ENCODE measurements at regions not wholly inside any gene's neighbourhood (a gene's known extent, or its start where the extent isn't known, plus 50 kb on each side); places are given as distances from the start of the nearest gene placed in this dataset.
"Not testable (repeated sequence)": the region's sequence is repeated elsewhere in the genome, so short reads cannot be mapped to it uniquely, and the experiment has no call there.

DNA sequence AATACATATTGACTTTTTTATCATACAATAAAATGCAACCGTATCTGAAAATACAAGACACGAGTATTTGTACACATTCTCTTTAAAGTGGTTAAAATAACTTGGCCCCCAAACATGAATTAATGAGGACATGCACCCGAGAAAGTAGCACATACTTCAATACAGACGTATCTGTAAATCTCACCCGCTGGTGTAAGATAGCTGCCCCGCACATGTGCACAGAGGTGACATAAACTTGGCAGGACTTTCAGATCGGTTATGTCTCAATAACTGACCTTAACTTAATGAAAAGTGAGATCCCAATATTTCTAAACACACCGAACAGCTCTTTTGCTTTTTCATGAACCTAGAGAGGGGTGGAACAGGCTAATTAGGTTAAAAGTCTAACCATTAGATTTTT lies 91.5 kb upstream of the RPS6KA2 start:
- DNase-seq, result no peak

DNA sequence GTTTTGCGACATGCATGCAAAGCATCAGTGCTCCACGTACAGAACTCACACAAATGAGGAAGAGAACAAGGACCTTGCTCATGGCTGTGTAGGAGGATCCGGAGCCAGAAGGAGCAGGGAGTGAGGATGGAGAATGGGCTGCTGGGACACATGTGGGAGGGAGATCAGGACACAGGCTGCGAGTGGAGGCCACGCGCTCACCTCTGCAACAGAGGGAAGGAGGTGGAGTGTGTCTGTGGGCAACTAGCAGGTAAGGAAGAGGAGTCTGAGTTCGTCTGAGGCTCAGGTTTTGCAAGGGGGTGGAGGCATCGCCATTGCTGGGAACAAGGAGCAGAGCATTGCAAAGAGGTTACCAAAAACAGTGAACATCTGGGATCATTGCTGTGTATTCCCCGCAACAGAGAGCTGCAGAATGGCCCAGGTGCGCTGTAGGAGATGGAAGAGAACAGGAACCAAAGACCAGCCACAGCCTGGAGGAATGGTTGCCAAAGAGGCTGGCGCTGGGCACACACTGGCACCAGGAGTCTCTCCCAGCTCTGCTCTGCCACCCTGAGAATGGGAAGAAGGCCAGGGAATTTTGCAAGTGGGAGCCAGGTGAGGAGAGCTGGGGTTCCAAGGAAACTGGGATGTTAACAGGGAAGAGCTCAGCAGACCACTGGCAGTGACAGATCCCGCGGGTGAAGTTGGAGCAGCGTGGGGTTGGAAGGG lies 90.0 kb upstream of the RPS6KA2 start:
- DNase-seq, result no peak

DNA sequence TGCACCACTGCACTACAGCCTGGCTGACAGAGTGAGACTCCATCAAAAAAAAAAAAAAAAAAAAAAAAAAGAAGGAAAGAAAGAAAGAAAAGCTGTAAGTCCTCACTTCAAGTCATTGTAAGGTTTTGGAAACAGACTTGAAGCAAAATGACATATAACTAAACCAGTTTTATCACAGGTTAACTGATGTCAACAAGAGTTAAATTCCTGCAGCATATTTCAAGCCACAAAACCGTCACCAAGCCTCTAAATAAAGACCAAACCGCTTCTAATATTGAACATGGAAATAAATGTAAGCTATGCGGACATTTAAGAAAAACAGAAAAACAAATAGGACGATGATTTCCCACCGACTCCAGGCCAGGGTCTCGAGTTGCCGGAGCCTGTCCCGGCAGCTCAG lies 88.9 kb upstream of the RPS6KA2 start:
- DNase-seq, result no peak

DNA sequence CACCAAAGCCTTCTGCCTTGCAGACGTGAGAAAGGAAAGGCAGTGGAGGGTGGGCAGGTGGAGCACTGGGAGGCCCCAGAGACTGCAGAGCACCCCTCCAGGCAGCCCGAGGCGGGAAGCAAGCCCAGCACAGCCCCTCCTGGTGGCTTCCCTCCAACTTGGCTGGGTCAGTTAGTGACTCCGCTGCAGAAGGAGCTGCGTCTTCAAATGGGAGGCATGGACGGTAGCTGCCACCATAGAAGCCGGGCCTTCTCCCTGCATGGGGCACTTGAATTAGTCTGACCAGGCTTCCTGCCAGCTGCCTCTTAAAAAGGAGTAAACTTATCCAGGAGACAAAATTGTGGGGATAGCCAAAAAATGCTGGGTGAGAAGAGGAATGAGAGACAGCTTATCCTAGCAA lies 88.0 kb upstream of the RPS6KA2 start:
- no peak for DNase-seq

DNA sequence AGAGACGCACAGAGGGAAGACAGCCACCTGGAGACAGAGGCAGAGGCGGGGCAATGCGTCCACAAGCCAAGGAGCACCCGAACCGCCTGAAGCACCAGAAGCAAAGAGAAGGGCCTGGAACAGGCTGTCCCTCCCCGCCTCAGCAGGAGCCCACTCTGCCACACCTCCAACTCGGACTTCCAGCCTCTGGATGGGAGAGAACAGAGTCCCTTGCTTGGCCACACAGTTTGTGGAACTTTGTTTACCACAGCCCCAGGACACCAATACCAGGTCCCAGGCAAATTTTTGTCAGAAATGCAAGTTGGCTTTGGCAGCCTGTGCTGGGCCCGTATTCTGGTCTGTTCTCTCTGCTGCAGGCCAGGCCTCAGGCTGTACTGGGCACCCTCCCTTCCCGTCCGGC lies 87.5 kb upstream of the RPS6KA2 start:
- DNase-seq, result no peak

DNA sequence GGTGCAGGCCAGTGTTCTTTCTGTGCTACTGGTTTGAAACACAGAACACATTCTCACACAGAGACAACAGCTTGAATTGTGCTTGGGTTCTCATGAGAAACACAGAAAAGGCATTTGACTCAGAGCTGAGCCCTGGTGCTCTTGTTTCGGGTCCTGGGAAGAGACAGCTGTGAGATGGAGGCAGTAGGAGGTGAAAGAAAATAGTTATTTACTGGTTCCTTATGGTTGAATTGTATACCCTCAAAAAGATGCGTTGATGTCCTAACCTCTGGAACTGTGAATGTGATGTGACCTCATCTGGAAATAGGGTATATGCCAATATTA lies 87.1 kb upstream of the RPS6KA2 start:
- DNase-seq, result no peak

DNA sequence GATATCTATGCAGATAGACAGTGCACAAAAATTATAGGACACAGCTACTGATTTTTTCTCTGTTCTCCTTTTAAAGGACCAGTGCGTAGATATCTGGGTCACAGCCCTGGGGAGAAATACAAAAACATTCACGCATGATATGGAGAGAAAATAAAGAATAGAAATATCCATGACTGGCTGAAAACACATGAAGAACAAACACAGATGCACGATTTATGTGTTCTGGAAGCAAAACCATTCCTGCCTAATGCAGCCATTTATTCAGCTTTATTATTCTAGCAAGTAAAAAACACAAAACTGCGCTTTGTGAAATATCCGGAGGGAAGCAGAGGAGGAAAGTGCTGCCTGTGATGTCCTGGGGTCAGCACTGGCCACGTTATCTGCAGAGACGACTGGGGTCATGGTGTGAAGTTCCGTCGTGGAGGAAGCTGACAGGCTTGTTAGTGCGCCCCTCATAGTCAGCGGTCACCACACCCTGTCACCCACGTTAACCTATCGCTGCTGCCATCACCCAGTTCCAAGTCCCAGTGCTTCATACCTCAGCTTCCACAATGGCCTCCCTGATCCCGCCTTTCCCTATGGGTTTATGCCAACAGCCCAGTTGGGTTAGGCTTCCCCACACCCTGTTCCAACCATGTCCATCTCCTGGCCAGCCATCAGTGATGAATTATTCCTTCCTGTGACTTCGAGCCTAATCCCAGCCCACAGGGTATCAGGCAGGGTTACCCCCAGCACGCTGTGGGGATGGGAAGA lies 86.6 kb upstream of the RPS6KA2 start:
- DNase-seq, result no peak

DNA sequence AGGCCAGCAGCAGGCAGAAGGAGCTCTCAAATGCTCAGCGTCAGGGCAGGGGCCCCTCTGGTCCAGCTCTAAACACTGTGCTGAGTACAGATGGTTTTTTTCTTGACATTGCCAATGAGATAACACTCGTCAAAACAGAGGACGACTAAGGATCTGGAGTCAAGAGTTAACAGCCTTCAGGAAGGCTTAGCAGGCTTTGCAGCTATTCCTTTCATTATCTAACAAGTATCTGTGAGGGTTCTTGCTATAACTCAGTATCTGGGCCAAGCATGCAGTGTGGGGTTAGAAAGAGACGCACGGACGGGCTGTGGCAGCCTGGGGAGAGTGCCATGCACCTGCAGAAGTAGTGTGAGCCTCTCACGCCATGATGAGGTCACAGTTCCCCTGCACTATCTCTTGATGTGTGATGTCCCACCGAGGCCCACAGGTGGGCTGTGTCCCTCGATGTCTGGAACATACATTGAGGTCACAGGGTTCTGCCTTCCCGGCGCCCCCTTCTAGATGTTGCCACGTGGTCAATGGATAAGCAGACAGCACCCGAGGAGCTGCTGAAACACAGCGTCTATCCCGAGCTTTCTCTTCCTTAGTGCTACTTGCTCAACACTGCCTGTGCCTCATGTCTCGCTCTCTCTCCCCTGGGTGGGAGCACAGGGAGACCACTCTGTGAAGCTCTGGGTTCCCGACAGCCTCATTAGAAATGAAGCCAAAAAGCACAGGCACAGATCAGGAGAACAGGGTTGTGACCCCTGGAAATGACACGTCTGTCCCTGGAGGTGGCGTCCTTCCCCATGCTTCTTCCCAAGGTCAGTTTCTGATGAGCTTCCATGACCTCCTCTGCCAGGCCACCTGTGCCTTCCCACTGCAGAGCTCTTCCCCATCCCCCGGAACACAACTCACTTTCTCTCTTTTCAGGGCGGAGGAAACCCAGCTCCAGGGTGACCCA lies 85.5 kb upstream of the RPS6KA2 start:
- no peak for DNase-seq

DNA sequence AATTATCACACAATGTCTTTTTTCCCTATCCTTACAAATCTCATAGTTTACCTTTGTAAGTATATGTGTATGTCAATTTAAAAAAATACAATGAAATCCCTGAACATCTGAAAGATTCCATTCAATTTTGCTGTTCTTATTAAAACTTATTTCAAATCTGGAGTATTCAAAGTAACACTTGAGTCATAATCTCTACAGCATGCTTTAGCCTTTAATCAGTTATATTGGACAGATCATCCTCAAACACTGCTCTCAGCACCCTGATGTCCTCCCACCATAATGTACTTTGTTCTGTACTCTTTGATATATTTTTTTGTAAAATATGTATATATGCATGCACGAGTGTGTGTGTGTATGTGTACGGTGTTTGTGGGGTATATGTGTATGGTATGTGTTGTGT lies 83.0 kb upstream of the RPS6KA2 start:
- DNase-seq, result no peak

DNA sequence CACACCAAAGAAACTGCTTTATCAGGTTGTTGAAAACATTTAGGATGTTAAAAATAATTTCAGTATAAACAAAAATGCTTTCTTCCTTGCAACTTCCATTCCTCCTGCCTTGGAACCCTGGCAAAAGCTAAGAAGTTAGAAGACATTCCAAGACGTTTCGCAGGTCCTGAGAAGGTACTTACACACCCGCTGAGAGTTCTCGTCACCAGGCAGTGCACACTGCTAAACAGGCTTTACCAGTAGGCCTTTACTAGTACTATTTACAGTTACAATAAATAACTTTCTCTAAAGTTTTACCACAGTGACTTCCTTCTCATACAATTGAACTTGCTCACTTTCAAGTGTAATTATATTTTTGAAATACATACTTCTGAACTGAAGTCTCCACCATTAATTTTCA lies 81.4 kb upstream of the RPS6KA2 start:
- DNase-seq, result no peak

DNA sequence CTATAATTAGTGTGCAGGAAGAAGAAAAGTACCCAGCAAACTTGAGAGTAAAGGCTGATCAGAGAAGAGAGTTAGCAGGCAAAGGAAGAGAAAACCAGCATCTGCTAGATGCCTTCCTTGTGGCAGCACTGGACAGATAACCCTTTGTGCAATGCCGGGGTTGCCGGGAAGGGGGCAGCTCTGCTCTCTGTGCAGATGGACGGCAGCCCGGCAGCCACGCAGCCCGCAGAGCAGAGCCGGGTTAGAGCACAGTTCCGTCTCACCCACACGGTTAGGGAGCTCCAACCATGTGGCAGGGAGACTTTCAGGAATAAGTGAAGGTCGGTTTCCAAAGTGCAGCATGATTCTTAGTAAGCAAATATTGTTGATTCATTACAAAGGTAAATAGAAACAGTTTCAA lies 80.0 kb upstream of the RPS6KA2 start:
- DNase-seq, result no peak

DNA sequence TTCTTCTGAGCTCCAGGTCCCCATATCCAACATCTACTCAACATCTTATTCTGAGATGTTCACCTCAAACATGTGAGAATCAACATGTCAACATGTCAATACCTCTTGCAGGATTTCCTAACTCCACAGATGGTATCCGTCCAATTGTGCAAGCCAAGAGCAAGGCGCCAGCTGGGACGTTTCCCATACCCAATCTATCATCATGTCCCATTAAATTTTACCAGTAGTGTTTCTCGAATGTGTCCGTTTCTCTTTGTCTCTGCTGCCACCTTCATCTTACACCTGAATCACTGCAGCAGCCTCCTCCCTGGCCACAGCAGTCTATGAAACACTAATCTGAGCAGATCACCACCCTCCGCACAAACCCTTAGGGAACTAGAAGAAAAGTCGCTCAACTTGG lies 78.0 kb upstream of the RPS6KA2 start:
- DNase-seq, result no peak

DNA sequence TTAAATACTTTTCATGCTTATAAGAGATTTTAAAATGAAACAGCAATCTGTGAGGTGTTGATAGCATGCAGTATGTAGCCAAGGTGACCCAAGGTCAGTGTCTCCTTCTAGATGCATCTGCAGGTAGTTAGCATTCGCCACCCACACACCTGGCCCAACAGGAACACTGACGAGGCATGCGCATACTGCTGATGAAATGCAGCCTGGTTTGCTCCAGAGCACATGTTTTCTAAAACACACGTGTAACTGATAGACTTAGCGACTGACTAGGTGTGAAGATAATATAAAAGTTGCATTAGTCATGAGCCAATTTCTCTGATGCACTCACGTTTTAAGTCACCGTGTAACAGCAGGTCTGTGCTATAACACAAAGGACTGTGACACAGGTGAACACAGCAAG lies 77.1 kb upstream of the RPS6KA2 start:
- no peak for DNase-seq

DNA sequence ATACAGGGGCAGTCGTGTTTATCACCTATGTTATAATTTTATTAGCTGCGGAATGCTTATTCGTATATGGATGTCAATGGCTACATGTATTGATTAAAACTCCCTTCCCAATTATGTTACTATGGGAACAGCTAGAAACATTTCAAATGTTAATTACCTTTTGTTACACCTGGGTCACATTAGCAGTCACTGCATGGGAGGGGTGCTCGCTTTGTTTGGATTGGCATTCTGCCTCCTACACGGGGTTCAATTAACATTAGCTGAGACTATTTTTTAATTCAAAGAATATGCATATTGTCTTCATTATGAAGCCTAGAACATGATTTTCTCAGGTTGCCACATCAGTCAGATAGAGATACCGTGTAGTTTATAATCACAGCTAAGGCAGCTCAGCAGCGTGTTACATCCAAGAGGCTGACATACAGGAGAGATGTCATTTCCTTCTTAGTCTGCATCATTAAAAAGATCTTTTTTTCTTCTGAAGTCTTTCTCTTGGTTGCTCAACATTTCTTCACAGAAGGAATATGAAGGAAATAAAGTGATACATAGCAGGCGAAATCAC lies 76.2 kb upstream of the RPS6KA2 start:
- no peak for DNase-seq

DNA sequence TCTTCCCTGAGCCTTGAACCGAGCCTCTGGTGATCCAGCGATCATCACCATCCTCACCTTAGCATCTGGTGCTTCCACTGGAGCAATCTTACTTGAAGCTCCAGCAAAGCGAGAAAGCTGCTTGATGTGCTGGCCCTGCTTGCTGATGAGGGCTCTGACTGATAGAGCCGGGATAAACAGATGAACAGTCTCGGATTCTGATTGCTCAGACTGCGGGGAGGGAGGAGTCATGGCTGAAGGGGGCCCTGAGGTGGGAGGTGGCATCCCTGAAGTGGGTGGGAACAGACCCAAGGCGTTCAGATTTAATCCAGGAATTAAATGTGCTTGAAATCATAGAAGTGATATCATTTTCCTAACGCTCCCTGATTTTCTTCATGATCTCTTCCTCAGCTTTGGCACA lies 74.4 kb upstream of the RPS6KA2 start:
- not testable (repeated sequence) for DNase-seq

DNA sequence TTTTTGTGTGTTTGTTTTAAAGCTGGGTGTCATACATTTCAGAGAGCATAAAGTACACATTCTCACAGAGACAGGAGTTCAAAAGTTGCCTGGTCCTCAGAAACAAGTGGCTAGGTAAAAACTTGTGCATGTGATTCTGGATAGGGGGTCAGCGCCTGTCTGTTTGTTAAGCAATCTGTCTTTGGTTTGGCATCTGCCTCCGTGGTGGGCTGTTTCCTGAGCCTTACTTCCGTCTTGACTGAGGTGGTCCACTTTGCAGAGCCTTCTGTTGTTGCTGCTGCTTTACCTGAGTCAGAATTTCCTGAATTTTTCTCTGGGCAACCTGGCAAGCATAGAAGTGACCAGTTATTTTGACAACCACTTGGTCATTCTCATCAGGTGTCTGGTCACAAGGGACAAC lies 73.8 kb upstream of the RPS6KA2 start:
- not testable (repeated sequence) for DNase-seq

DNA sequence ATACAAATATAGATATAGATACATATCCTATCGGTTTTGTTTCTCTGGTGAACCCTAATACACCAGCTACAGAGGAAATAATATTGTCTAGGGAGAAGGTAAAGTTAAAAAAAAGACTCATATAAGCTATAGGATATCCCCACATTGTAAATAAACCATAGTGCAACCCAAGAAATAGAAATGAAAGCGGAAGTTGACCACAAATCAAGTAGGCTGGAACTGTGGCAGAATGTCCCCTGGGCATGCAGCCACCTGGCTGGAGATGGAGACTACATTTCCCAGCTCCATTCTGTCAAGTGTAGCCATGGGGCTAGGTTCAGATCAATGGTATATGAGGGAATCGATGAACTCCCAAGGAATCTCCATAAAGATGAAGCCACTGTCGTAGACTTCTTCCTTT lies 70.1 kb upstream of the RPS6KA2 start:
- DNase-seq, result no peak

DNA sequence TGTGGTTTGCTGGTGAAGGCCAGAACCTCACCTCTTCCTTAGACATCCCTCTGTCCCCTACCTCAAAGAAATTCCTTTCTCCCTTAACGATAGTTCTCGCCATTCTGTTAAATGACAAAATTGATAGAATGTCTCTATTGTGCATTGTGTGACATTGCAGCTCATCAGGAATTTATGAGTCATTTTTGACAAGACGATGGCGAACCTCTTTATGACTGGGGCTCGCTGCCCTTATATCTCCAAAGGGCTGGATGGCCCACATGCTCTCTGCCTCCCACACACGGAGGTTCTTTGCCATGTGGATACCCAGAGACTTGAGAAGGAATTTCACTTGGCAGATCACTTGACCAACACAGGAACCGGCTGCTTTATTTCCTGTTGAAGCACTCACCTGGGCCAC lies 66.8 kb upstream of the RPS6KA2 start:
- no peak for DNase-seq

DNA sequence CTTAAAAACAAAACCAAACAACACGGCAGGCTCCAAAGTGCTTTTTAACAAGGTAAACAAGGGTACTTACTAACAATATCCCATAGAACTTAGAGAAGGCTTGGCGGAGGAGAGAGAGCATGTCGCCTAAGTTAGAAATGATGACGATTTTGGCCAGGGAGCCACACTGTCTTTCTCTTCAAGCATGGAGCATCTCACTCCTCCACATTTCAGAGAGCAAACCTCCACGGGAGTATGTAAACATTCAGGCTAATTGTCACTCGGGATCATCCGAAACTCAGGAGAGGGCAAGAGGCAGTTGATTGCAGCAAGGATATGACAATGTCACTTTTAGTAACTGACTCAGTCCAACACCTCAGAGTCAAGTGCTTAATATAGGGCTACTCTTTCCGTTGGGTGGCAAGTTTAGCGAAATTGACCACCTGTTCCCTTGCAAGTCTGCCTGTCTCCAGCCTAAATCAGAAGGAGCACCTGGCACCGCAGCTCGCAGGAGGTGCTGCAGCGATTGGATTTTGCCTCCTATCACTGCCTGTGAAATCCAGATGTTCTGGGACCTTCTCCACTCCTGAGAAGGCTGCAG lies 65.8 kb upstream of the RPS6KA2 start:
- no peak for DNase-seq

DNA sequence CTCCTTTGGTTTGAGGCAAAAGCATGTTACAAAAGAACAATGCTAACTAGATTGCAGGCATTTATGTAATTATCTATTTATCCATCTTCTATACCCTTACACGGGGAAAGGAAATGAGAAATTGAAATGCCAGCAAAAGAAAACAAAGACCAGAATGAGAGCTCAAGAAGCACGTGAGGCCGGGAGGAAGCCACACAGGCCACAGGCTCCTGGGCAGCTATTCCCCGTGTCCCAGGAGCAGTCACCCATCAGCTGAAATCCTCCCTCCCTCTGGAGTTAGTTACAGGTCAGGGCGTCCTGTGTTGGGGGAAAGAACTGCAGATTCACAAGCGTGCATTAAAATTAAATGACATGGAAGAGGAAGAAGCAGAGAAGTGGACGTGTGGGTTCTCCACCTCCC lies 64.7 kb upstream of the RPS6KA2 start:
- no peak for DNase-seq

DNA sequence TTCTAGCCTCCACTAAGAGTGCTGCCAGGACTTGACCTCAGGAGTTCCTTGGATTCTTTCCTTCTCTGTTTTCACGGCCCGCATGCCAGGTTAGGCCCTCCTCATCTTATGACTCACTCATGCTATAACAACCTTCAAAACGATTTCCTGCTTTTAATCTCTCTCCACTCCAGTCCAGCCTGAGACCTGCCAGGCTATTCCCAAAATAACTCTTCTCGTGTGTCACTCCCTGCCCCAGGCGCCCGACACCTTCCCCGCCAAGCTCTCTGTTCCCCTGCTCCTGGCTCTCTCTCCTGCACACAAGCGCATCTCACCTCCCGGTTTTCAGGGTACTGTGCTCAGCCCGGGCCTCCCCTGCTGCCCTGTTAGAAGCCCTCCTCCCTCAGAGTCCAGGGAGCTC lies 64.1 kb upstream of the RPS6KA2 start:
- no peak for DNase-seq

DNA sequence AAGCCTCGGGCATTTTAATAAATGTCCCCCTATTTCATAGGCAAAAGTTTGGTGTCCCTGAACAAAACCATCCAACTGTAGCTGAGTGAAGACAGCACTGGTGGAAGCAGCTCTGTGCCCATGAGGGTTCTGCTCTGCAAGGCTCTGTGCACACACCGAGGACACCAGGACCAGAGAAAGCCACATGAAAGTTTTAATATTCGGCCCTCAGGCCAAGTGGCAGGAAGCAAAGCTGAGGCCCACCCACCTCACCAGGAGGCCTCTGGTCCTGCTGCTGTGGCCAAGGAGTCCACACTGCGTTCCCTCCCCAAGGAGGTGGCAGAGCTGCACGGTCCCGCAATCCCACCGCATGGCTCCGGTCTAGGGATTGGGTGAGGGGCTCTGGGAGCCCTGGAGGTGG lies 62.6 kb upstream of the RPS6KA2 start:
- DNase-seq, result no peak

DNA sequence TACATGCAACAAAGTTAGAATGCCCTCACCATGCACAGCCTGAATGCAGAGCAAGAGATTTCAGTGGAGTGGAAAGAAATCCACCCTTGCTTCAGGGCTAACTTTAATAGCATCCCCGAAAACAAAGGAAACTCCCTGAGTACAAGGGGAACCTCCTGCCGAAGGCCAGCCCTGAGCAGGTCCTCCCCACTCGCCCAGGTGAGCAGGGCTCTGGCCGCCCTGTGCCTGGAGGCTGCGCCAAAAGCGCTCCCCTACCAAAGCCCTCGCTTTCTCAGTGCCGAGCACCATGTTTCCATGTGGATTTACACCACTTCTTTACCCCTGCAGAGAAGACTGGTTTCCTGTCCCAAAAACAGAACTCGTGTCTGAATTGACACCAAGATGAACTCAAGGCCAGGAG lies 61.9 kb upstream of the RPS6KA2 start:
- DNase-seq, result no peak
